SK-N-SH treated with all-trans-retinoic acid at 6 μM for 48 hours (cell line): ENCODE measurements at regions not wholly inside any gene's neighbourhood (a gene's known extent, or its start where the extent isn't known, plus 50 kb on each side); places are given as distances from the start of the nearest gene placed in this dataset.

Experiments
- ARNTL ChIP-seq: fragments of 450-650 bp; formaldehyde crosslinking; IDR thresholded peaks from 2 replicates; pipeline ENCODE4 v1.5.0; 2020; ENCODE audit warnings: low read depth, mild to moderate bottlenecking, moderate library complexity, borderline replicate concordance
- BACH2 ChIP-seq: fragments of 250-450 bp; sonication (Bioruptor Pico); IDR thresholded peaks from 2 replicates; pipeline ENCODE4 v1.9.0; 2021; ENCODE audit warnings: mild to moderate bottlenecking, borderline replicate concordance
- ESRRG ChIP-seq: fragments of 250-450 bp; sonication (Bioruptor Pico); IDR thresholded peaks from 2 replicates; pipeline ENCODE4 v1.6.1; 2021; ENCODE audit warnings: mild to moderate bottlenecking
- GLIS3 ChIP-seq: fragments of 250-450 bp; sonication (Bioruptor Pico); IDR thresholded peaks from 2 replicates; pipeline ENCODE4 v1.5.0; 2020; ENCODE audit warnings: mild to moderate bottlenecking, moderate library complexity
- OSR1 ChIP-seq: fragments of 250-450 bp; sonication (Bioruptor Pico); IDR thresholded peaks from 2 replicates; pipeline ENCODE4 v1.8.0; 2022; ENCODE audit warnings: moderate library complexity, mild to moderate bottlenecking, inconsistent platforms
- RARB ChIP-seq: fragments of 250-450 bp; sonication (Bioruptor Pico); IDR thresholded peaks from 2 replicates; pipeline ENCODE4 v1.8.0; 2021; ENCODE audit warnings: mild to moderate bottlenecking, moderate library complexity
- TCF4 ChIP-seq: fragments of 250-450 bp; sonication (Bioruptor Pico); IDR thresholded peaks from 2 replicates; pipeline ENCODE4 v1.8.0; 2021; ENCODE audit warnings: mild to moderate bottlenecking, moderate library complexity, borderline replicate concordance
- TOX ChIP-seq: fragments of 250-450 bp; sonication (Bioruptor Pico); IDR thresholded peaks from 2 replicates; pipeline ENCODE4 v1.8.0; 2021; ENCODE audit warnings: mild to moderate bottlenecking, moderate library complexity, borderline replicate concordance
- ZFP30 ChIP-seq: fragments of 450-650 bp; formaldehyde crosslinking; IDR thresholded peaks from 2 replicates; pipeline ENCODE4 v1.5.0; 2022; ENCODE audit warnings: mild to moderate bottlenecking, moderate library complexity
- TF ChIP-seq, protein P1 (sequence below): fragments of 250-450 bp; sonication (Bioruptor Pico); IDR thresholded peaks from 2 replicates; pipeline ENCODE4 v1.5.1; 2020; ENCODE audit warnings: low read depth, mild to moderate bottlenecking, moderate library complexity
- TF ChIP-seq, protein P2 (sequence below): fragments of 250-450 bp; sonication (Bioruptor Pico); IDR thresholded peaks from 2 replicates; pipeline ENCODE4 v1.8.0; 2020; ENCODE audit warnings: mild to moderate bottlenecking, moderate library complexity, borderline replicate concordance
- TF ChIP-seq, protein P3 (sequence below): fragments of 250-450 bp; sonication (Bioruptor Pico); IDR thresholded peaks from 2 replicates; pipeline ENCODE4 v1.8.0; 2021; ENCODE audit warnings: low read depth, mild to moderate bottlenecking, moderate library complexity, borderline replicate concordance

DNA sequence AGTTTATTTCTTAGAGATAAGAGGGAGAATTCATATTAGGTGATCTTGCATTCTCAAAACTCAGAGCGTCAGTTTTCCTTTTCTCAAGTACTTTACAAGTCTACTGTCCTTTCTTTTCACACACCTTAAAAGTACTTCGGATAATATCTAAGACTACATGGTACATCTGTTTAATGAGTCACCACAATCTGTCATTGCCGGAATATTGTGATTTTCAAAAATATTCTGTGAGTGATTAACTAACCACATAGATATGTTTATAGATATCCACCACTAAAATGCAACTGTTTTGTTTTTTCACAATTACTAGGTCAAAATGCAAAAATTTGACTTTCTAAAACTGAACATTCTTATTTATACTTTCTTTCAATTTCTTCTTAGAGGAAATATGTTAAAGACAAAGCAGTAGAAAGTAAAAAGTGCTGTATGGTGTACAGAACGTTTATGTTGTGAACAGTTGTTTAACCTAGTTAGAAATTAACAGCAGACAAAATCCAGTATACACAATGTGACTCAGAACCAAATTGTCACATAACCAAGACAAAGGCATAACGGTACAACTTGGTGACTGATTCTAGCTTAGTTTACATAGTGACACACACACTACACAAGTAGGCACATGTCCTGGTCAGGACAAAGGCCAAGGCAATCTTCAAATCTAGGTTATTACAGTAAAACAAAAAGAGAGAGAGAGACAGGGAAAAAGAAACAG, 482.9 kb downstream of the NAF1 start:
- no peak for TF ChIP-seq ZFP30
- TF ChIP-seq OSR1 (CRISPR knock-in tag), result no peak
- TF ChIP-seq RARB, result no peak
- no peak for TF ChIP-seq ARNTL (CRISPR knock-in tag)
- TF ChIP-seq, protein P1, sequence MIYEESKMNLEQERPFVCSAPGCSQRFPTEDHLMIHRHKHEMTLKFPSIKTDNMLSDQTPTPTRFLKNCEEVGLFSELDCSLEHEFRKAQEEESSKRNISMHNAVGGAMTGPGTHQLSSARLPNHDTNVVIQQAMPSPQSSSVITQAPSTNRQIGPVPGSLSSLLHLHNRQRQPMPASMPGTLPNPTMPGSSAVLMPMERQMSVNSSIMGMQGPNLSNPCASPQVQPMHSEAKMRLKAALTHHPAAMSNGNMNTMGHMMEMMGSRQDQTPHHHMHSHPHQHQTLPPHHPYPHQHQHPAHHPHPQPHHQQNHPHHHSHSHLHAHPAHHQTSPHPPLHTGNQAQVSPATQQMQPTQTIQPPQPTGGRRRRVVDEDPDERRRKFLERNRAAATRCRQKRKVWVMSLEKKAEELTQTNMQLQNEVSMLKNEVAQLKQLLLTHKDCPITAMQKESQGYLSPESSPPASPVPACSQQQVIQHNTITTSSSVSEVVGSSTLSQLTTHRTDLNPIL (CRISPR knock-in tag), result no peak
- no peak for TF ChIP-seq BACH2 (CRISPR knock-in tag)
- TF ChIP-seq, protein P2, sequence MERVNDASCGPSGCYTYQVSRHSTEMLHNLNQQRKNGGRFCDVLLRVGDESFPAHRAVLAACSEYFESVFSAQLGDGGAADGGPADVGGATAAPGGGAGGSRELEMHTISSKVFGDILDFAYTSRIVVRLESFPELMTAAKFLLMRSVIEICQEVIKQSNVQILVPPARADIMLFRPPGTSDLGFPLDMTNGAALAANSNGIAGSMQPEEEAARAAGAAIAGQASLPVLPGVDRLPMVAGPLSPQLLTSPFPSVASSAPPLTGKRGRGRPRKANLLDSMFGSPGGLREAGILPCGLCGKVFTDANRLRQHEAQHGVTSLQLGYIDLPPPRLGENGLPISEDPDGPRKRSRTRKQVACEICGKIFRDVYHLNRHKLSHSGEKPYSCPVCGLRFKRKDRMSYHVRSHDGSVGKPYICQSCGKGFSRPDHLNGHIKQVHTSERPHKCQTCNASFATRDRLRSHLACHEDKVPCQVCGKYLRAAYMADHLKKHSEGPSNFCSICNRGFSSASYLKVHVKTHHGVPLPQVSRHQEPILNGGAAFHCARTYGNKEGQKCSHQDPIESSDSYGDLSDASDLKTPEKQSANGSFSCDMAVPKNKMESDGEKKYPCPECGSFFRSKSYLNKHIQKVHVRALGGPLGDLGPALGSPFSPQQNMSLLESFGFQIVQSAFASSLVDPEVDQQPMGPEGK (CRISPR knock-in tag), result no peak
- TF ChIP-seq ESRRG (CRISPR knock-in tag), result no peak
- TF ChIP-seq GLIS3, result no peak
- TF ChIP-seq, protein P3, sequence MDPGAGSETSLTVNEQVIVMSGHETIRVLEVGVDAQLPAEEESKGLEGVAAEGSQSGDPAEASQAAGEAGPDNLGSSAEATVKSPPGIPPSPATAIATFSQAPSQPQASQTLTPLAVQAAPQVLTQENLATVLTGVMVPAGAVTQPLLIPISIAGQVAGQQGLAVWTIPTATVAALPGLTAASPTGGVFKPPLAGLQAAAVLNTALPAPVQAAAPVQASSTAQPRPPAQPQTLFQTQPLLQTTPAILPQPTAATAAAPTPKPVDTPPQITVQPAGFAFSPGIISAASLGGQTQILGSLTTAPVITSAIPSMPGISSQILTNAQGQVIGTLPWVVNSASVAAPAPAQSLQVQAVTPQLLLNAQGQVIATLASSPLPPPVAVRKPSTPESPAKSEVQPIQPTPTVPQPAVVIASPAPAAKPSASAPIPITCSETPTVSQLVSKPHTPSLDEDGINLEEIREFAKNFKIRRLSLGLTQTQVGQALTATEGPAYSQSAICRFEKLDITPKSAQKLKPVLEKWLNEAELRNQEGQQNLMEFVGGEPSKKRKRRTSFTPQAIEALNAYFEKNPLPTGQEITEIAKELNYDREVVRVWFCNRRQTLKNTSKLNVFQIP (CRISPR knock-in tag), result no peak
- no peak for TF ChIP-seq TCF4
- TF ChIP-seq TOX (CRISPR knock-in tag), result no peak
